OCI-LY1 (cell line): ENCODE measurements at regions not wholly inside any gene's neighbourhood (a gene's known extent, or its start where the extent isn't known, plus 50 kb on each side); places are given as distances from the start of the nearest gene placed in this dataset.

Experiments
- CTCF ChIP-seq: fragments of 200-600 bp; sonication (generic), shearing (Covaris generic); IDR thresholded peaks from 2 replicates; pipeline ENCODE4 v1.5.1; 2017; ENCODE audit warnings: mild to moderate bottlenecking, antibody characterized with exemption, low read length, moderate library complexity, mixed read lengths
- EZH2 ChIP-seq: fragments of 200-600 bp; sonication (generic), shearing (Covaris generic); IDR thresholded peaks from 2 replicates; pipeline ENCODE4 v1.8.0; 2017; ENCODE audit warnings: borderline replicate concordance, mixed run types, mild to moderate bottlenecking, antibody characterized with exemption, low read length, moderate library complexity, mixed read lengths

GRCh38 chr1:10939654-10940450 is 72.6 kb upstream of the TARDBP start:
- no peak for TF ChIP-seq CTCF
- no peak for TF ChIP-seq EZH2
